ENCODE measurements at regions not wholly inside any gene's neighbourhood (a gene's known extent, or its start where the extent isn't known, plus 50 kb on each side); places are given as distances from the start of the nearest gene placed in this dataset.

GRCh38 chr6:83792846-83793245 lies 60.3 kb upstream of the RIPPLY2 start:
- no peak for DNase-seq
- intact Hi-C loops (cut with DNase I): no loop called here

- intact Hi-C loops (cut with DNase I): no loop called here
- DNase-seq: peak in 1 of 42 donors; percentile 12
Observed at GRCh38 chr6:83781506-83781905, 71.7 kb upstream of the RIPPLY2 start.

- no peak for DNase-seq
- intact Hi-C loops (cut with DNase I): no loop called here
Observed at GRCh38 chr6:83770910-83771309, 62.0 kb upstream of the SNAP91 start.

- intact Hi-C loops (cut with DNase I): loop anchor here (10.0 kb wide), 1 partner anchor 295 kb away; no protein-coding TSS in a partner anchor
- no peak for DNase-seq
Observed at GRCh38 chr6:83769413-83769812, 60.5 kb upstream of the SNAP91 start.

GRCh38 chr6:83767033-83767432 lies 58.1 kb upstream of the SNAP91 start:
- DNase-seq: no peak
- intact Hi-C loops (cut with DNase I): loop anchor here (10.0 kb wide), 1 partner anchor 298 kb away; no protein-coding TSS in a partner anchor

All from head of caudate nucleus (tissue), 42 donors.